SK-N-SH treated with all-trans-retinoic acid at 6 μM for 48 hours (cell line): ENCODE measurements at regions not wholly inside any gene's neighbourhood (a gene's known extent, or its start where the extent isn't known, plus 50 kb on each side); places are given as distances from the start of the nearest gene placed in this dataset.

ENCODE experiments used
- ATAC-seq: fragments of 200-7000 bp; cut with Tn5 transposase; 3 replicates; pipeline ENCODE4 v1.9.1; 2020; ENCODE audit warnings: mild to moderate bottlenecking, moderate library complexity
- ARNTL ChIP-seq: fragments of 450-650 bp; formaldehyde crosslinking; IDR thresholded peaks from 2 replicates; pipeline ENCODE4 v1.5.0; 2020; ENCODE audit warnings: low read depth, mild to moderate bottlenecking, moderate library complexity, borderline replicate concordance
- BACH2 ChIP-seq: fragments of 250-450 bp; sonication (Bioruptor Pico); IDR thresholded peaks from 2 replicates; pipeline ENCODE4 v1.9.0; 2021; ENCODE audit warnings: mild to moderate bottlenecking, borderline replicate concordance
- CREB5 ChIP-seq: fragments of 250-450 bp; sonication (Bioruptor Pico); IDR thresholded peaks from 2 replicates; pipeline ENCODE4 v1.5.1; 2020; ENCODE audit warnings: low read depth, mild to moderate bottlenecking, moderate library complexity
- CSDC2 ChIP-seq: fragments of 250-450 bp; sonication (Bioruptor Pico); IDR thresholded peaks from 2 replicates; pipeline ENCODE4 v1.5.0; 2020; ENCODE audit warnings: mild to moderate bottlenecking, moderate library complexity
- CSRNP3 ChIP-seq: fragments of 250-450 bp; sonication (Bioruptor Pico); IDR thresholded peaks from 2 replicates; pipeline ENCODE4 v1.5.1; 2021; ENCODE audit warnings: mild to moderate bottlenecking, moderate library complexity
- ESRRG ChIP-seq: fragments of 250-450 bp; sonication (Bioruptor Pico); IDR thresholded peaks from 2 replicates; pipeline ENCODE4 v1.6.1; 2021; ENCODE audit warnings: mild to moderate bottlenecking
- GLIS3 ChIP-seq: fragments of 250-450 bp; sonication (Bioruptor Pico); IDR thresholded peaks from 2 replicates; pipeline ENCODE4 v1.5.0; 2020; ENCODE audit warnings: mild to moderate bottlenecking, moderate library complexity
- ISL1 ChIP-seq: fragments of 250-450 bp; sonication (Bioruptor Pico); IDR thresholded peaks from 2 replicates; pipeline ENCODE4 v2.1.2; 2022; ENCODE audit warnings: mild to moderate bottlenecking, moderate library complexity
- OSR1 ChIP-seq: fragments of 250-450 bp; sonication (Bioruptor Pico); IDR thresholded peaks from 2 replicates; pipeline ENCODE4 v1.8.0; 2022; ENCODE audit warnings: moderate library complexity, mild to moderate bottlenecking, inconsistent platforms
- PATZ1 ChIP-seq: fragments of 250-450 bp; sonication (Bioruptor Pico); IDR thresholded peaks from 2 replicates; pipeline ENCODE4 v1.8.0; 2020; ENCODE audit warnings: mild to moderate bottlenecking, moderate library complexity, borderline replicate concordance
- POU6F1 ChIP-seq: fragments of 250-450 bp; sonication (Bioruptor Pico); IDR thresholded peaks from 2 replicates; pipeline ENCODE4 v1.8.0; 2021; ENCODE audit warnings: low read depth, mild to moderate bottlenecking, moderate library complexity, borderline replicate concordance
- PPARA ChIP-seq: fragments of 250-450 bp; sonication (Bioruptor Pico); IDR thresholded peaks from 2 replicates; pipeline ENCODE4 v1.5.0; 2020; ENCODE audit warnings: mild to moderate bottlenecking, borderline replicate concordance
- RARB ChIP-seq: fragments of 250-450 bp; sonication (Bioruptor Pico); IDR thresholded peaks from 2 replicates; pipeline ENCODE4 v1.8.0; 2021; ENCODE audit warnings: mild to moderate bottlenecking, moderate library complexity
- SNAI2 ChIP-seq: fragments of 250-450 bp; sonication (Bioruptor Pico); IDR thresholded peaks from 2 replicates; pipeline ENCODE4 v1.5.0; 2020; ENCODE audit warnings: mild to moderate bottlenecking, moderate library complexity
- TCF4 ChIP-seq: fragments of 250-450 bp; sonication (Bioruptor Pico); IDR thresholded peaks from 2 replicates; pipeline ENCODE4 v1.8.0; 2021; ENCODE audit warnings: mild to moderate bottlenecking, moderate library complexity, borderline replicate concordance
- TOX ChIP-seq: fragments of 250-450 bp; sonication (Bioruptor Pico); IDR thresholded peaks from 2 replicates; pipeline ENCODE4 v1.8.0; 2021; ENCODE audit warnings: mild to moderate bottlenecking, moderate library complexity, borderline replicate concordance
- TSHZ2 ChIP-seq: fragments of 250-450 bp; sonication (Bioruptor Pico); IDR thresholded peaks from 2 replicates; pipeline ENCODE4 v1.5.0; 2020; ENCODE audit warnings: mild to moderate bottlenecking, moderate library complexity
- ZC3H10 ChIP-seq: fragments of 250-450 bp; sonication (Bioruptor Pico); IDR thresholded peaks from 2 replicates; pipeline ENCODE4 v1.5.1; 2021; ENCODE audit warnings: mild to moderate bottlenecking, moderate library complexity
- ZFP3 ChIP-seq: fragments of 250-450 bp; sonication (Bioruptor Pico); IDR thresholded peaks from 2 replicates; pipeline ENCODE4 v1.5.0; 2020; ENCODE audit warnings: mild to moderate bottlenecking, moderate library complexity
- ZFP30 ChIP-seq: fragments of 450-650 bp; formaldehyde crosslinking; IDR thresholded peaks from 2 replicates; pipeline ENCODE4 v1.5.0; 2022; ENCODE audit warnings: mild to moderate bottlenecking, moderate library complexity
- ZNF565 ChIP-seq: fragments of 450-650 bp; formaldehyde crosslinking; conservative IDR thresholded peaks from 2 replicates; pipeline ENCODE4 v1.5.0; 2020; ENCODE audit warnings: low read depth, mild to moderate bottlenecking, moderate library complexity
- ZNF70 ChIP-seq: fragments of 450-650 bp; formaldehyde crosslinking; IDR thresholded peaks from 2 replicates; pipeline ENCODE4 v1.5.0; 2020; ENCODE audit warnings: mild to moderate bottlenecking, moderate library complexity
- ZNF8 ChIP-seq: fragments of 450-650 bp; formaldehyde crosslinking; IDR thresholded peaks from 2 replicates; pipeline ENCODE4 v1.5.0; 2020; ENCODE audit warnings: mild to moderate bottlenecking, moderate library complexity

- no peak for ATAC-seq
- no peak for TF ChIP-seq RARB (CRISPR knock-in tag)
- TF ChIP-seq TSHZ2 (CRISPR knock-in tag), result no peak
- no peak for TF ChIP-seq TCF4 (CRISPR knock-in tag)
- TF ChIP-seq ZNF8 (CRISPR knock-in tag), result no peak
- no peak for TF ChIP-seq ZC3H10 (CRISPR knock-in tag)
- no peak for TF ChIP-seq BACH2
- TF ChIP-seq ZNF565 (CRISPR knock-in tag), result no peak
- no peak for TF ChIP-seq OSR1 (CRISPR knock-in tag)
- TF ChIP-seq ZNF70 (CRISPR knock-in tag), result no peak
- no peak for TF ChIP-seq PPARA (CRISPR knock-in tag)
- no peak for TF ChIP-seq ESRRG (CRISPR knock-in tag)
- no peak for TF ChIP-seq CSRNP3
- TF ChIP-seq ISL1, result no peak
- TF ChIP-seq GLIS3 (CRISPR knock-in tag), result no peak
- TF ChIP-seq CREB5, result no peak
- no peak for TF ChIP-seq SNAI2 (CRISPR knock-in tag)
- TF ChIP-seq ZFP30 (CRISPR knock-in tag), result no peak
- no peak for TF ChIP-seq ZFP3 (CRISPR knock-in tag)
- no peak for TF ChIP-seq TOX (CRISPR knock-in tag)
- TF ChIP-seq, all 23 proteins: peak for 0
Observed at GRCh38 chr13:36543671-36544070, 111.4 kb downstream of the CCNA1 start.

GRCh38 chr13:36548129-36548528 lies 115.8 kb downstream of the CCNA1 start:
- ATAC-seq, result no peak
- TF ChIP-seq BACH2 (no peak), TSHZ2 (CRISPR knock-in tag) (no peak), ZNF565 (CRISPR knock-in tag) (no peak), ZC3H10 (CRISPR knock-in tag) (no peak), ZFP30 (CRISPR knock-in tag) (no peak), ZNF70 (CRISPR knock-in tag) (no peak), POU6F1 (CRISPR knock-in tag) (no peak), ISL1 (no peak), PATZ1 (CRISPR knock-in tag) (no peak), GLIS3 (CRISPR knock-in tag) (no peak), PPARA (CRISPR knock-in tag) (no peak), ESRRG (CRISPR knock-in tag) (no peak), ZNF8 (CRISPR knock-in tag) (no peak), TOX (CRISPR knock-in tag) (no peak), RARB (CRISPR knock-in tag) (no peak), ARNTL (CRISPR knock-in tag) (no peak), CSDC2 (CRISPR knock-in tag) (no peak), CSRNP3 (no peak)
